IMR-90 (cell line): ENCODE measurements at regions not wholly inside any gene's neighbourhood (a gene's known extent, or its start where the extent isn't known, plus 50 kb on each side); places are given as distances from the start of the nearest gene placed in this dataset.

Experiments used
- ATAC-seq: fragments of 200-7000 bp; cut with Tn5 transposase; 2 replicates; pipeline ENCODE4 v1.9.1; 2020; ENCODE audit warnings: low read depth, mild to moderate bottlenecking, moderate library complexity
- BruUV-seq: library from RNA; stranded (reverse); fragments of 400-500 nt; replicated peaks from 2 replicates; lab custom pipeline; 2021; lab: Mats Ljungman, UMichigan
- CTCF ChIA-PET: fragments of 300-600 bp; formaldehyde crosslinking; extraction: SDS; loops from one replicate; lab custom pipeline; 2021; ENCODE audit warnings: antibody characterized with exemption; lab: Yijun Ruan, JAX
- POLR2A ChIA-PET: fragments of 300-600 bp; sonication (Branson Sonifier 250); formaldehyde crosslinking; loops from one replicate; lab custom pipeline; 2022; ENCODE audit warnings: antibody characterized with exemption; ENCODE audit not compliant: unreplicated experiment; lab: Charles Lee
- DNase-seq: peaks from one replicate; pipeline ENCODE4 v3.0.0; 2013
- H2AFZ ChIP-seq: replicated peaks from 2 replicates; pipeline ENCODE3; 2013; ENCODE audit warnings: low read length, mild to moderate bottlenecking; ENCODE audit not compliant: poor library complexity
- H2AK5ac ChIP-seq: 2 replicates; pipeline ENCODE4 v1.6.1; 2013; ENCODE audit warnings: low read depth, low read length, inconsistent platforms
- H2AK9ac ChIP-seq: replicated peaks from 2 replicates; pipeline ENCODE3; 2013; ENCODE audit warnings: mild to moderate bottlenecking, low read depth, low read length, moderate library complexity; ENCODE audit not compliant: poor library complexity
- H2BK120ac ChIP-seq: 2 replicates; pipeline ENCODE4 v1.6.1; 2013; ENCODE audit warnings: low read depth, low read length, inconsistent platforms
- H2BK15ac ChIP-seq: 3 replicates; pipeline ENCODE4 v1.6.1; 2013; ENCODE audit warnings: low read depth, low read length, inconsistent platforms
- H2BK20ac ChIP-seq: 2 replicates; pipeline ENCODE4 v1.6.1; 2013; ENCODE audit warnings: low read depth, mild to moderate bottlenecking, inconsistent platforms, low read length, moderate library complexity
- H2BK5ac ChIP-seq: 2 replicates; pipeline ENCODE4 v1.6.1; 2013; ENCODE audit warnings: mild to moderate bottlenecking, low read depth, low read length, inconsistent platforms; ENCODE audit not compliant: poor library complexity, severe bottlenecking
- H3K14ac ChIP-seq: replicated peaks from 2 replicates; pipeline ENCODE4 v1.6.1; 2013; ENCODE audit warnings: low read depth, low read length, inconsistent platforms
- H3K18ac ChIP-seq: 2 replicates; pipeline ENCODE4 v1.6.1; 2013; ENCODE audit warnings: low read depth, low read length, control low read depth
- H3K23ac ChIP-seq: 2 replicates; pipeline ENCODE4 v1.6.1; 2013; ENCODE audit warnings: low read depth, low read length, inconsistent platforms
- H3K27ac ChIP-seq: 2 replicates; pipeline ENCODE4 v1.5.1; 2013; ENCODE audit warnings: mild to moderate bottlenecking, control low read depth, low read length; ENCODE audit not compliant: insufficient read depth
- H3K27me3 ChIP-seq: 2 replicates; pipeline ENCODE4 v1.6.1; 2013; ENCODE audit warnings: low read length; ENCODE audit not compliant: control insufficient read depth, insufficient read depth
- H3K36me3 ChIP-seq: 2 replicates; pipeline ENCODE4 v1.6.1; 2013; ENCODE audit warnings: low read length, mixed read lengths; ENCODE audit not compliant: control insufficient read depth, insufficient read depth
- H3K4ac ChIP-seq: 2 replicates; pipeline ENCODE4 v1.6.1; 2013; ENCODE audit warnings: low read depth, low read length, inconsistent platforms
- H3K4me1 ChIP-seq: 2 replicates; pipeline ENCODE4 v1.6.1; 2013; ENCODE audit warnings: low read length, mixed read lengths; ENCODE audit not compliant: control insufficient read depth, insufficient read depth
- H3K4me2 ChIP-seq: 2 replicates; pipeline ENCODE4 v1.6.1; 2013; ENCODE audit warnings: low read depth, mild to moderate bottlenecking, control low read depth, low read length, moderate library complexity
- H3K4me3 ChIP-seq: 2 replicates; pipeline ENCODE4 v1.5.1; 2013; ENCODE audit warnings: low read depth, mild to moderate bottlenecking, control low read depth, low read length, moderate library complexity; ENCODE audit not compliant: insufficient read depth
- H3K56ac ChIP-seq: 2 replicates; pipeline ENCODE4 v1.6.1; 2013; ENCODE audit warnings: low read length, inconsistent platforms; ENCODE audit not compliant: insufficient read depth; ENCODE audit errors: extremely low read depth
- H3K79me1 ChIP-seq, 2 experiments: 2 replicates each; pipeline ENCODE4 v1.6.1; 2013; ENCODE audit warnings: low read length in 2 of 2, inconsistent platforms in 1 of 2, low read depth in 1 of 2
- H3K9ac ChIP-seq: 2 replicates; pipeline ENCODE4 v1.6.1; 2013; ENCODE audit warnings: low read depth, low read length, control low read depth
- H3K9me1 ChIP-seq: 2 replicates; pipeline ENCODE4 v1.6.1; 2013; ENCODE audit warnings: low read length, inconsistent platforms; ENCODE audit not compliant: insufficient read depth
- H3K9me3 ChIP-seq: 2 replicates; pipeline ENCODE4 v1.6.1; 2013; ENCODE audit warnings: low read length; ENCODE audit not compliant: control insufficient read depth, insufficient read depth
- H4K20me1 ChIP-seq: 2 replicates; pipeline ENCODE4 v1.6.1; 2013; ENCODE audit warnings: low read length, inconsistent platforms; ENCODE audit not compliant: insufficient read depth
- H4K5ac ChIP-seq: 2 replicates; pipeline ENCODE4 v1.6.1; 2013; ENCODE audit warnings: mild to moderate bottlenecking, low read depth, low read length, control low read depth
- H4K8ac ChIP-seq, 2 experiments: 2 replicates each; pipeline ENCODE4 v1.6.1; 2013; ENCODE audit warnings: low read depth in 2 of 2, low read length in 2 of 2, control low read depth in 1 of 2, inconsistent platforms in 1 of 2
- H4K91ac ChIP-seq: 2 replicates; pipeline ENCODE4 v1.6.1; 2013; ENCODE audit warnings: low read depth, low read length, inconsistent platforms; ENCODE audit not compliant: insufficient read depth
- BHLHE40 ChIP-seq: fragments of 150-350 bp; IDR thresholded peaks from 2 replicates; pipeline ENCODE4 v1.6.1; 2016; ENCODE audit warnings: mild to moderate bottlenecking, low read depth, low read length
- CEBPB ChIP-seq: IDR thresholded peaks from 2 replicates; pipeline ENCODE4 v1.6.1; 2012; ENCODE audit warnings: low read depth, low read length, improper control_type of control experiment
- CHD1 ChIP-seq: IDR thresholded peaks from 2 replicates; pipeline ENCODE4 v1.6.1; 2012; ENCODE audit warnings: low read depth, low read length, improper control_type of control experiment
- FOS ChIP-seq: fragments of 150-350 bp; IDR thresholded peaks from 2 replicates; pipeline ENCODE4 v1.6.1; 2016; ENCODE audit warnings: low read depth, low read length
- MAFK ChIP-seq: IDR thresholded peaks from 2 replicates; pipeline ENCODE4 v1.6.1; 2012; ENCODE audit warnings: low read depth, low read length, improper control_type of control experiment
- MAZ ChIP-seq: IDR thresholded peaks from 2 replicates; pipeline ENCODE4 v1.6.1; 2012; ENCODE audit warnings: low read depth, mild to moderate bottlenecking, low read length, improper control_type of control experiment, moderate library complexity, borderline replicate concordance
- MXI1 ChIP-seq: IDR thresholded peaks from 2 replicates; pipeline ENCODE4 v1.6.1; 2012; ENCODE audit warnings: low read depth, mild to moderate bottlenecking, low read length, moderate library complexity, borderline replicate concordance
- NFE2L2 ChIP-seq: fragments of 150-350 bp; IDR thresholded peaks from 2 replicates; pipeline ENCODE4 v1.6.1; 2016; ENCODE audit warnings: low read depth, mild to moderate bottlenecking, low read length
- POLR2A ChIP-seq: IDR thresholded peaks from 2 replicates; pipeline ENCODE4 v1.6.1; 2012; ENCODE audit warnings: mild to moderate bottlenecking, low read depth, low read length
- RAD21 ChIP-seq: IDR thresholded peaks from 2 replicates; pipeline ENCODE4 v1.6.1; 2012; ENCODE audit warnings: low read length, improper control_type of control experiment
- RCOR1 ChIP-seq: IDR thresholded peaks from 2 replicates; pipeline ENCODE4 v1.6.1; 2012; ENCODE audit warnings: mild to moderate bottlenecking, low read length, improper control_type of control experiment; ENCODE audit not compliant: insufficient replicate concordance
- RFX5 ChIP-seq: IDR thresholded peaks from 2 replicates; pipeline ENCODE4 v1.8.0; 2012; ENCODE audit warnings: low read depth, mild to moderate bottlenecking, low read length, moderate library complexity
- SMC3 ChIP-seq: fragments of 150-350 bp; IDR thresholded peaks from 2 replicates; pipeline ENCODE4 v1.6.1; 2016; ENCODE audit warnings: low read depth, mild to moderate bottlenecking, antibody characterized with exemption, low read length, moderate library complexity
- WGBS, 2 experiments: methylation state at CpG; one replicate each; pipeline versions ENCODE4 v1.1.5 to v1.1.7; 2013; ENCODE audit warnings: missing lambda C conversion rate in 2 of 2; ENCODE audit not compliant: insufficient read length in 1 of 2; ENCODE audit errors: extremely low coverage in 2 of 2; 5-methylcytosine and 5-hydroxymethylcytosine counted together
- dilution Hi-C: fragments of 300-500 bp; cut with HindIII; formaldehyde crosslinking; loops from one replicate; pipeline ENCODE4 v1.14.3; 2018; ENCODE audit warnings: low sequenced_read_pairs; ENCODE audit not compliant: unreplicated experiment
- in situ Hi-C: fragments of 300-500 bp; cut with MboI; formaldehyde crosslinking; loops from 3 replicates; pipeline ENCODE4 v1.14.3; 2019; ENCODE audit warnings: low sequenced_read_pairs, inconsistent platforms, mixed read lengths
- intact Hi-C: fragments of 100-400 bp; cut with micrococcal nuclease; formaldehyde crosslinking; loops from 2 replicates; pipeline ENCODE4 v1.10.0; 2022
- TF ChIP-seq, protein P1 (sequence below): fragments of 150-350 bp; IDR thresholded peaks from 2 replicates; pipeline ENCODE4 v1.6.1; 2016; ENCODE audit warnings: low read depth, mild to moderate bottlenecking, low read length, moderate library complexity, borderline replicate concordance
- TF ChIP-seq, protein P2 (sequence below): conservative IDR thresholded peaks from 2 replicates; pipeline ENCODE4 v1.5.1; 2012; ENCODE audit warnings: mild to moderate bottlenecking, low read depth, low read length, improper control_type of control experiment
- TF ChIP-seq, protein P3 (sequence below): fragments of 150-350 bp; IDR thresholded peaks from 2 replicates; pipeline ENCODE4 v1.6.1; 2017; ENCODE audit warnings: mild to moderate bottlenecking, antibody characterized with exemption, low read length, low read depth

DNA sequence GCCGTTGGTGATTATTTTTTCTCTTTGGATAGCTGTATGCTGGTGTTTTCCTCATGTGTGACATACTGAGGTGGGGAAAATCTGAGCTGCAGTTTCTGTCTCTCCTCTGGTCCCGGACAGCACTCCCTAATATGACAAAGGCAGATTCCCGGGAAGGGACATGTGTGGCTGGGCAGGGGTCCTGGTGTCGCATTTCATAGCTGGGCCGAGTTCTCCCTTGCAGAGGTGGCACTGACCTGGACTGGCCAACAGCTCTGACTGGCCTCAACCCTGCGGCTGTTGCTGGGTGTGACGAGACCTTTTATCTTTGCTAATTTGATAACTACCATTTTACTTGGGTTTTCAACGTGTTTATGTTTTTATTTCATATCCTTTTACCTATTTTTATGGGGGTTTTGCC lies 248.6 kb upstream of the TCERG1L start:
- Histone ChIP-seq H3K9me3 (peaks cover 45% of the 10 kb centered on the region), H3K9me1 (no peaks in the 10 kb centered on the region), H2AFZ (no peak overlapping the region), H3K27me3 (no peaks in the 10 kb centered on the region), H3K4me1 (no peaks in the 10 kb centered on the region), H2AK5ac (no peak overlapping the region), H3K79me1 (no peaks in the 10 kb centered on the region), H3K14ac (no peak overlapping the region), H3K27ac (no peak overlapping the region), H2BK120ac (no peak overlapping the region), H2BK20ac (no peak overlapping the region), H4K91ac (no peak overlapping the region), H3K18ac (no peak overlapping the region), H2AK9ac (no peak overlapping the region), H4K8ac (no peak overlapping the region), H3K36me3 (no peaks in the 10 kb centered on the region), H3K4me2 (no peak overlapping the region), H3K4me3 (no peak overlapping the region), H3K4ac (no peak overlapping the region), H3K9ac (no peak overlapping the region), H2BK5ac (no peak overlapping the region), H4K20me1 (no peaks in the 10 kb centered on the region), H2BK15ac (no peak overlapping the region), H3K23ac (no peak overlapping the region), H4K5ac (no peak overlapping the region), H3K56ac (no peak overlapping the region)
- 40% methylated on average over 1 of the region's 8 CpGs; no CpG with 5 or more reads in 1 of the 2 experiments for WGBS, 2 experiments
- TF ChIP-seq CHD1 (no peak), NFE2L2 (no peak), MAFK (no peak), MXI1 (no peak), SMC3 (no peak), FOS (no peak), RFX5 (no peak), RCOR1 (no peak), POLR2A (no peak), MAZ (no peak), CEBPB (no peak), BHLHE40 (no peak), RAD21 (no peak)
- TF ChIP-seq, protein P1, sequence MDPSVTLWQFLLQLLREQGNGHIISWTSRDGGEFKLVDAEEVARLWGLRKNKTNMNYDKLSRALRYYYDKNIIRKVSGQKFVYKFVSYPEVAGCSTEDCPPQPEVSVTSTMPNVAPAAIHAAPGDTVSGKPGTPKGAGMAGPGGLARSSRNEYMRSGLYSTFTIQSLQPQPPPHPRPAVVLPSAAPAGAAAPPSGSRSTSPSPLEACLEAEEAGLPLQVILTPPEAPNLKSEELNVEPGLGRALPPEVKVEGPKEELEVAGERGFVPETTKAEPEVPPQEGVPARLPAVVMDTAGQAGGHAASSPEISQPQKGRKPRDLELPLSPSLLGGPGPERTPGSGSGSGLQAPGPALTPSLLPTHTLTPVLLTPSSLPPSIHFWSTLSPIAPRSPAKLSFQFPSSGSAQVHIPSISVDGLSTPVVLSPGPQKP, result no peak
- TF ChIP-seq, protein P2, sequence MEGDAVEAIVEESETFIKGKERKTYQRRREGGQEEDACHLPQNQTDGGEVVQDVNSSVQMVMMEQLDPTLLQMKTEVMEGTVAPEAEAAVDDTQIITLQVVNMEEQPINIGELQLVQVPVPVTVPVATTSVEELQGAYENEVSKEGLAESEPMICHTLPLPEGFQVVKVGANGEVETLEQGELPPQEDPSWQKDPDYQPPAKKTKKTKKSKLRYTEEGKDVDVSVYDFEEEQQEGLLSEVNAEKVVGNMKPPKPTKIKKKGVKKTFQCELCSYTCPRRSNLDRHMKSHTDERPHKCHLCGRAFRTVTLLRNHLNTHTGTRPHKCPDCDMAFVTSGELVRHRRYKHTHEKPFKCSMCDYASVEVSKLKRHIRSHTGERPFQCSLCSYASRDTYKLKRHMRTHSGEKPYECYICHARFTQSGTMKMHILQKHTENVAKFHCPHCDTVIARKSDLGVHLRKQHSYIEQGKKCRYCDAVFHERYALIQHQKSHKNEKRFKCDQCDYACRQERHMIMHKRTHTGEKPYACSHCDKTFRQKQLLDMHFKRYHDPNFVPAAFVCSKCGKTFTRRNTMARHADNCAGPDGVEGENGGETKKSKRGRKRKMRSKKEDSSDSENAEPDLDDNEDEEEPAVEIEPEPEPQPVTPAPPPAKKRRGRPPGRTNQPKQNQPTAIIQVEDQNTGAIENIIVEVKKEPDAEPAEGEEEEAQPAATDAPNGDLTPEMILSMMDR, result no peak
- TF ChIP-seq, protein P3, sequence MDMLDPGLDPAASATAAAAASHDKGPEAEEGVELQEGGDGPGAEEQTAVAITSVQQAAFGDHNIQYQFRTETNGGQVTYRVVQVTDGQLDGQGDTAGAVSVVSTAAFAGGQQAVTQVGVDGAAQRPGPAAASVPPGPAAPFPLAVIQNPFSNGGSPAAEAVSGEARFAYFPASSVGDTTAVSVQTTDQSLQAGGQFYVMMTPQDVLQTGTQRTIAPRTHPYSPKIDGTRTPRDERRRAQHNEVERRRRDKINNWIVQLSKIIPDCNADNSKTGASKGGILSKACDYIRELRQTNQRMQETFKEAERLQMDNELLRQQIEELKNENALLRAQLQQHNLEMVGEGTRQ, result no peak
- dilution Hi-C loops (no loop called here), in situ Hi-C loops (no loop called here), intact Hi-C loops (no loop called here)
- no TSS peak for BruUV-seq
- DNase-seq, result no peak
- ATAC-seq, result no peak
- ChIA-PET CTCF (no interaction called here), POLR2A (no interaction called here)
